Spleen (tissue), 7 donors: ENCODE measurements at regions not wholly inside any gene's neighbourhood (a gene's known extent, or its start where the extent isn't known, plus 50 kb on each side); places are given as distances from the start of the nearest gene placed in this dataset.

ENCODE experiments used
- CTCF ChIP-seq, 11 experiments: fragments of 200-600 bp in 7 of 11; fragments of 450-650 bp in 4 of 11; sonication (generic) in 4 of 11; IDR thresholded peaks in 8 of 11; conservative IDR thresholded peaks in 3 of 11; 1 replicate in 7 of 11; 2 replicates in 4 of 11; pipeline versions ENCODE4 v1.4.0 to v1.8.0; 2016 to 2021; ENCODE audit warnings: antibody characterized with exemption in 11 of 11, inconsistent platforms in 4 of 11, mild to moderate bottlenecking in 1 of 11
- POLR2A ChIP-seq, 3 donors: fragments of 450-650 bp; IDR thresholded peaks; one replicate each; pipeline ENCODE4 v1.5.1; 2017; ENCODE audit warnings: antibody characterized with exemption in 3 of 3, mild to moderate bottlenecking in 1 of 3
- POLR2AphosphoS5 ChIP-seq, 3 donors: sonication (generic); formaldehyde crosslinking; IDR thresholded peaks; one replicate each; pipeline ENCODE4 v1.5.1; 2017; ENCODE audit warnings: antibody characterized with exemption in 3 of 3
- donor health status: DM: no; HTN: no; CAD: no; lungs with moderate emphysema.
- donor health status: DM: no; HTN: no; CAD: no.
- donor health status: DM: no; HTN: no; CAD: no.

- TF ChIP-seq CTCF (IDR thresholded peaks at IDR 0.05 in 8 of 11, conservative IDR thresholded peaks at IDR 0.05 in 3 of 11) (no peak), POLR2AphosphoS5 (IDR thresholded peaks at IDR 0.05) (no peak), POLR2A (IDR thresholded peaks at IDR 0.05) (no peak)
Observed at GRCh38 chr3:16741890-16742289, 136.7 kb upstream of the DAZL start.
